ENCODE measurements at regions not wholly inside any gene's neighbourhood (a gene's known extent, or its start where the extent isn't known, plus 50 kb on each side); places are given as distances from the start of the nearest gene placed in this dataset.

GRCh38 chr5:27700526-27700925, 662.1 kb upstream of the CDH9 start:
- peaks cover 6% of the 10 kb centered on the region; the same call in 1 of the 2 replicates for H3K4me1 ChIP-seq (ENCODE audit: insufficient read depth, low read length)
- no peak for TF ChIP-seq CTCF (conservative IDR thresholded peaks at IDR 0.05)

More at GRCh38 chr5:27700526-27700925, 662.1 kb upstream of the CDH9 start:
- H3K4me3 Mint-ChIP-seq, result no peak overlapping the region
- no peak overlapping the region for H4K5ac ChIP-seq (ENCODE audit: insufficient read length, low read depth, low read length)
- H2BK120ac ChIP-seq (ENCODE audit: low read depth, low read length, poor library complexity, severe bottlenecking), result no peak overlapping the region
- H3K79me2 ChIP-seq (ENCODE audit: insufficient read depth, low read length), result no peaks in the 10 kb centered on the region
- H2BK20ac ChIP-seq (ENCODE audit: low read depth, low read length, poor library complexity, severe bottlenecking), result no peak overlapping the region
- no peak overlapping the region for H3K4me2 ChIP-seq (ENCODE audit: insufficient read depth, insufficient read length, low read length)
- no peaks in the 10 kb centered on the region for H3K79me1 ChIP-seq (ENCODE audit: insufficient read depth, low read depth, low read length, poor library complexity, severe bottlenecking)
- H3T11ph ChIP-seq (ENCODE audit: low read length), result no peak overlapping the region
- H3K36me3 Mint-ChIP-seq (ENCODE audit: insufficient read depth in 1 of 3, low read depth in 3 of 3), result no peaks in the 10 kb centered on the region; a peak in 1 of 7 replicates
- no peak for DNase-seq
- no peaks in the 10 kb centered on the region for H3K23me2 ChIP-seq (ENCODE audit: insufficient read length, low read depth, low read length, poor library complexity, severe bottlenecking)
- H3K27me3 Mint-ChIP-seq (ENCODE audit: low read depth), result no peaks in the 10 kb centered on the region
- no peaks in the 10 kb centered on the region for H3K9me3 ChIP-seq (ENCODE audit: control insufficient read depth, low read depth, low read length)
- H3K27me3 ChIP-seq (ENCODE audit: insufficient read depth, low read length), result no peaks in the 10 kb centered on the region
- H3K4me1 Mint-ChIP-seq, result peaks cover 18% of the 10 kb centered on the region in 2 experiments
- no peak overlapping the region for H2AK5ac ChIP-seq (ENCODE audit: insufficient read length, low read length)
- H3K18ac ChIP-seq (ENCODE audit: insufficient read length, low read depth, low read length), result no peak overlapping the region
- no peak overlapping the region for H2BK12ac ChIP-seq (ENCODE audit: insufficient read length, low read depth, low read length)
- H4K8ac ChIP-seq (replicated peaks; ENCODE audit: insufficient read length, low read depth, low read length), result no peak overlapping the region
- H2BK5ac ChIP-seq (ENCODE audit: insufficient read length, low read length), result no peak overlapping the region
- no peak overlapping the region for H3K14ac ChIP-seq (ENCODE audit: insufficient read depth, low read length)
- H3K9ac ChIP-seq (ENCODE audit: extremely low read depth, insufficient read length, low read length), result no peak overlapping the region
- H2BK15ac ChIP-seq (ENCODE audit: low read depth, low read length), result no peak overlapping the region
- no peak overlapping the region for H3K27ac Mint-ChIP-seq
- peaks cover 0 to 2% of the 10 kb centered on the region in 2 experiments; a peak in 1 of 5 replicates for H3K9me3 Mint-ChIP-seq
- H3K4ac ChIP-seq (ENCODE audit: low read depth, low read length), result no peak overlapping the region
- no peak overlapping the region for H3K27ac ChIP-seq (ENCODE audit: insufficient read length, low read depth, low read length)
- H4K91ac ChIP-seq (ENCODE audit: insufficient read length, low read depth, low read length), result no peak overlapping the region
- no peak overlapping the region for H2AFZ ChIP-seq (ENCODE audit: low read length)
- H4K20me1 ChIP-seq (ENCODE audit: control insufficient read depth, insufficient read depth, insufficient read length), result no peaks in the 10 kb centered on the region
- H3K56ac ChIP-seq (ENCODE audit: insufficient read length, low read depth, low read length), result no peak overlapping the region
- no peak overlapping the region for H3K23ac ChIP-seq (ENCODE audit: insufficient read length, low read depth, low read length)

All from H9 (cell line).